C4-2B (cell line): ENCODE measurements at regions not wholly inside any gene's neighbourhood (a gene's known extent, or its start where the extent isn't known, plus 50 kb on each side); places are given as distances from the start of the nearest gene placed in this dataset.

Experiments used
- ZFX ChIP-seq: fragments of 450-650 bp; IDR thresholded peaks from 2 replicates; pipeline ENCODE4 v1.6.1; 2017
- TF ChIP-seq, protein P1 (sequence below): fragments of 450-650 bp; conservative IDR thresholded peaks from 2 replicates; pipeline ENCODE4 v1.5.1; 2017; ENCODE audit warnings: mild to moderate bottlenecking

DNA sequence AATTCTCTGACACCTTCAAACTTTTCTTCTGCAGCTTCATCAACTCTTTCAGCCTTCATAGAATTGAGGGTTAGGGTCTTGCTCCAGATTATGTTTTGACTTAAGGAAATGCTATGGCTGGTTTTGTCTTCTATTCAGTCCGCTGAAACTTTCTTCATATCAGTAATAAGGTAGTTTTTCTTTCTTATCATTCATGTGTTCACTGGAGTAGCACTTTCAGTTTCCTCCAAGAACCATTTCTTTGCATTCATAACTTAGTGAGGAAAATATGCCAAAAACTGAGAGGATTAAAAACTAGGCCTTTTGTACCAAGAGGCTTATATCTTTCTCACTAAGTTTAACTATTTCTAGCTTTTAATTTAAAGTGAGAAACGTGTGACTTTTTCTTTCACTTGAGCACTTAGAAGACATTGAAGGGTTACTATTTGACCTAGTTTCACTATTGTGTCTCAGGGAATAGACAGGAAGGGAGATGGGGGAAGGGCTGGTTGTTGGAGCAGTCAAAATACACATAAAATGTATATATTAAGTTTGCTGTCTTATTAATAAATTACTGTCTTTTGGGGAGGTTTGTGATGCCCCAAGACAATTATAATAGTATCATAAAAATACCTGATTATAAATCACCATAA lies 1110.1 kb downstream of the TBL1XR1 start:
- TF ChIP-seq, protein P1, sequence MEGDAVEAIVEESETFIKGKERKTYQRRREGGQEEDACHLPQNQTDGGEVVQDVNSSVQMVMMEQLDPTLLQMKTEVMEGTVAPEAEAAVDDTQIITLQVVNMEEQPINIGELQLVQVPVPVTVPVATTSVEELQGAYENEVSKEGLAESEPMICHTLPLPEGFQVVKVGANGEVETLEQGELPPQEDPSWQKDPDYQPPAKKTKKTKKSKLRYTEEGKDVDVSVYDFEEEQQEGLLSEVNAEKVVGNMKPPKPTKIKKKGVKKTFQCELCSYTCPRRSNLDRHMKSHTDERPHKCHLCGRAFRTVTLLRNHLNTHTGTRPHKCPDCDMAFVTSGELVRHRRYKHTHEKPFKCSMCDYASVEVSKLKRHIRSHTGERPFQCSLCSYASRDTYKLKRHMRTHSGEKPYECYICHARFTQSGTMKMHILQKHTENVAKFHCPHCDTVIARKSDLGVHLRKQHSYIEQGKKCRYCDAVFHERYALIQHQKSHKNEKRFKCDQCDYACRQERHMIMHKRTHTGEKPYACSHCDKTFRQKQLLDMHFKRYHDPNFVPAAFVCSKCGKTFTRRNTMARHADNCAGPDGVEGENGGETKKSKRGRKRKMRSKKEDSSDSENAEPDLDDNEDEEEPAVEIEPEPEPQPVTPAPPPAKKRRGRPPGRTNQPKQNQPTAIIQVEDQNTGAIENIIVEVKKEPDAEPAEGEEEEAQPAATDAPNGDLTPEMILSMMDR: no peak
- no peak for TF ChIP-seq ZFX
